ENCODE measurements at regions not wholly inside any gene's neighbourhood (a gene's known extent, or its start where the extent isn't known, plus 50 kb on each side); places are given as distances from the start of the nearest gene placed in this dataset.

DNA sequence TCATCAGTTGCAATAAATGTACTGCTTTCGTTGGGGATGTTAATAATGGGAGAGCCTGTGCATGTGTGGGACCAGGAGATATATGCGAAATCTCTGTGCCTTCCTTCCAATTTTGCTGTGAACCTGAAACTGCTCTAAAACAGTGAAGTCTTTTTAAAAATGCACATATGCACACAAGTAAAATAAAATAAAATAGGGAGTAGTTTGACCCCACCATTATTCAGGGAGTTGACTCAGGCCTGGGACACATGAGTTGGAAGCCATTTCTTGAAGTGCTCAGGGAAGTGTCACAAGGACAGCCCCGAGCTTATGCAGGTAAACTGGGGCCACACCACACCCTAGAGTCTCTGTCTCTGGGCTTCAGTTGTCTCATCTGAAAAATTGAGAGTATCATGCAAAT is 183.1 kb upstream of the POU2AF2 start:
- no peak overlapping the region for H3K4me2 ChIP-seq
- no peaks in the 10 kb centered on the region for H3K36me3 ChIP-seq
- TF ChIP-seq Cebpa-rat (IDR thresholded peaks at IDR 0.05) = no peak
- no peaks in the 10 kb centered on the region for H3K27me3 ChIP-seq
- no peak overlapping the region for H3K27ac ChIP-seq
- no peak overlapping the region for H3K9ac ChIP-seq
- no peak overlapping the region for H3K4me3 ChIP-seq
- H4K20me1 ChIP-seq = no peaks in the 10 kb centered on the region
- H3K9me3 ChIP-seq (replicated peaks in 1 of 11) = peaks cover 3 to 15% (median 9%) of the 10 kb centered on the region in 11 experiments; a peak in 21 of 22 replicates
- peaks cover 0 to 19% (median 5%) of the 10 kb centered on the region in 10 experiments; a peak in 16 of 20 replicates for H3K4me1 ChIP-seq

DNA sequence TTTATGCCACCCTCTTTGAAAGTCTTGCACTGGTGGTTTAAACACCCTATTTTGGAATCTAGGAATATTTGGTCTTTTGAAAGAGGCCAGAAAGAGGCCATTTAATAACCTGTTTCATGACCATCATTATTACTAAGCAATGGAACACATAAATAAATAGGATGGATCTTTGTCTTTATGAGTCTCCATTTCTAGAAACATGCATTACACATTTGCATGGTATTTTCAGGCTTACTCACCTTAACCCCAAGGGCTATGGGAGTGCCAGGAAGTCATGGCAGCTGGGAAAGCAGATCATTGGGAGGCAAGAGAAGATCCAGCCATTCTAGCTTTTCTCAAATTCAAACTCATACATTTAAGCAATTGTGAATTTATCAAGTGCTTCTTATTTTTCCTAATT is 185.8 kb upstream of the POU2AF2 start:
- no peaks in the 10 kb centered on the region for H4K20me1 ChIP-seq
- no peaks in the 10 kb centered on the region for H3K4me1 ChIP-seq
- no peak overlapping the region for H3K4me3 ChIP-seq
- no peak overlapping the region for H3K9ac ChIP-seq
- no peak overlapping the region for H3K4me2 ChIP-seq
- H3K27ac ChIP-seq = no peak overlapping the region
- TF ChIP-seq Cebpa-rat (IDR thresholded peaks at IDR 0.05) = no peak
- no peaks in the 10 kb centered on the region for H3K36me3 ChIP-seq
- no peaks in the 10 kb centered on the region for H3K27me3 ChIP-seq
- peaks cover 9 to 19% (median 11%) of the 10 kb centered on the region in 11 experiments; a peak in 19 of 22 replicates for H3K9me3 ChIP-seq (replicated peaks in 1 of 11)

DNA sequence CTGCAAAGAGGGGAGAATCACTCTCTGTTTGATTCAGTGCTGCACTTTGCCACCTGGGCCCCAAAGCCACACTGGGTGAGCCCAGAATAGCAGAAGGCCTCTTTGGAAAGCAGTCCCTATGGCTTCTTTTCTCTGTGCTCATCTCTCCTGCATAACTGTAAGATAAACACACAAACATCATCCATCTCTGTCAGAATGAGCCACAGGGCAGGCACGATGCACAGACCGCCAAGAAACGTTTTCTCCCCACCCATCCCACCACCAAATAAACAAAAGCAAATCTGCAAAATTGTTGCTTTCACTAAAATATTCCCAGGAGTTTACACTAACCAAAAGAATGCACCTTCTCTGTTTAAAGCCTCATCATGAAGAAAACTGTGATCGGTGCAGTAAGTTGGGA is 196.4 kb upstream of the POU2AF2 start:
- no peak overlapping the region for H3K4me3 ChIP-seq
- H4K20me1 ChIP-seq = no peaks in the 10 kb centered on the region
- H3K9ac ChIP-seq = no peak overlapping the region
- peaks cover 0 to 7% (median 0%) of the 10 kb centered on the region in 11 experiments; a peak in 1 of 22 replicates for H3K9me3 ChIP-seq (replicated peaks in 1 of 11)
- H3K36me3 ChIP-seq = no peaks in the 10 kb centered on the region
- H3K4me1 ChIP-seq = no peaks in the 10 kb centered on the region
- no peak overlapping the region for H3K27ac ChIP-seq
- H3K27me3 ChIP-seq = no peaks in the 10 kb centered on the region
- no peak for TF ChIP-seq Cebpa-rat (IDR thresholded peaks at IDR 0.05)
- no peak overlapping the region for H3K4me2 ChIP-seq

DNA sequence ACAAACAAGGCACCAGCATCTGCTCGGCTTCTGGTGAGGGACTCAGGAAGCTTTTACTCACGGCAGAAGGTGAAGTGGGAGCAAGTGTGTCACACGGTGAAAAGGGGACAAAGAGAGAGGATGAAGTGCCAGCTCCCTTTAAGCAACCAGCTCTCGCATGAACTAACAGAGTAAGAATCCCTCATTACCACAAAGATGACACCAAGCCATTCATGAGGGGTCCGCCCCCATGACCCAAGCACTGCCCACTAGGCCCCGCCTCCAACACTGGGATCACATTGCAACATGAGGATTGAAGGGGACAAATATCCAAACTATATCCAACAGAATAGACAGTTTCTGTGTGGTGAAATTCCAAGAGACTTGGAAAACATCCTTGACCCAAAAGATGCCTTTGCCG is 198.2 kb upstream of the POU2AF2 start:
- no peak overlapping the region for H3K27ac ChIP-seq
- no peaks in the 10 kb centered on the region for H3K36me3 ChIP-seq
- H3K4me1 ChIP-seq = no peaks in the 10 kb centered on the region
- no peaks in the 10 kb centered on the region for H3K27me3 ChIP-seq
- H3K4me3 ChIP-seq = no peak overlapping the region
- no peak overlapping the region for H3K4me2 ChIP-seq
- no peaks in the 10 kb centered on the region for H4K20me1 ChIP-seq
- H3K9ac ChIP-seq = no peak overlapping the region
- no peak for TF ChIP-seq Cebpa-rat (IDR thresholded peaks at IDR 0.05)
- H3K9me3 ChIP-seq (replicated peaks in 1 of 11) = peaks cover 0 to 7% (median 0%) of the 10 kb centered on the region in 11 experiments; a peak in 1 of 22 replicates

DNA sequence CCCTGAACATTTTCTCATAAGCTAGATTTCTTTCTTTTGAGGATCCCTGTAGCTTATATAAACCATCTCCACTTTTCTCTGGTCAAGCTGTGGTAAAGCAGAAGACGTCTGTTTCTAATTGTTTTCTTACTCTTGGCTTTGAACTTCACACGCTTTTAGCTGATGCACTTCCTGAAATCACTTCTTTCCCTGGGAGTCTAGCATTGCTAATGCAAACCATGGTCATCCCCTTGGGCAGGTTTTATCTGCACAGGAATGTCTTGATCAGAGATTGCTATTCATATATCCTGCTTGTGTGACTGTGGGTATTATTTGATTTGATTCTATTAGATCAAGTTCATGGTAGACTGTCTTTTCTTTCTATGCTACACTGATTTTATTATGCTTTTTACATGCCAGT is 199.2 kb upstream of the POU2AF2 start:
- no peak overlapping the region for H3K4me2 ChIP-seq
- no peak for TF ChIP-seq Cebpa-rat (IDR thresholded peaks at IDR 0.05)

DNA sequence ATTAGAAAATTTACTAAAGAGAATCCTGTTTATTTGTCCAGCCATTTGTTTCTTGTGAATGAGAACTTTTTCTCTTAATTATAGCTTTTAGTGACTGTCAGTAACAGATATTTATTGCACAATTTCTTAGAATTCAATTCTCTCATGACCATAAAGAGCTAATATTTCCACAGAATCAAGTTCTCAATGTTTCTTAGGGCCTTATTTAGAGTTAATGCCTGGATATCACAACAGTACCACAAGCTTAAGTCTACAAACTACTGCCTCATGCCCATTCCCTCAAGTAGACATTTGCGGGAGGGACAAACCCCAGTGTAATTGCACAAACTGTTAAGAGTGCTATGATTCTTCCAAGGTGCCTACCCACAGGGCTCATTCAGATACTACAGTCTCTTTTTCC is 199.7 kb upstream of the POU2AF2 start:
- no peaks in the 10 kb centered on the region for H3K27me3 ChIP-seq
- peaks cover 0 to 5% (median 0%) of the 10 kb centered on the region in 11 experiments; a peak in 1 of 22 replicates for H3K9me3 ChIP-seq (replicated peaks in 1 of 11)
- no peaks in the 10 kb centered on the region for H3K4me1 ChIP-seq
- no peak for TF ChIP-seq Cebpa-rat (IDR thresholded peaks at IDR 0.05)
- H3K4me3 ChIP-seq = no peak overlapping the region
- H3K9ac ChIP-seq = no peak overlapping the region
- no peaks in the 10 kb centered on the region for H4K20me1 ChIP-seq
- H3K36me3 ChIP-seq = no peaks in the 10 kb centered on the region
- no peak overlapping the region for H3K27ac ChIP-seq
- no peak overlapping the region for H3K4me2 ChIP-seq

More for the DNA sequence above, 199.2 kb upstream of the POU2AF2 start:
- H3K27me3 ChIP-seq = no peaks in the 10 kb centered on the region
- H4K20me1 ChIP-seq = no peaks in the 10 kb centered on the region
- H3K27ac ChIP-seq = no peak overlapping the region
- H3K9me3 ChIP-seq (replicated peaks in 1 of 11) = peaks cover 0 to 7% (median 0%) of the 10 kb centered on the region in 11 experiments; a peak in 1 of 22 replicates
- no peaks in the 10 kb centered on the region for H3K4me1 ChIP-seq
- no peak overlapping the region for H3K9ac ChIP-seq
- no peaks in the 10 kb centered on the region for H3K36me3 ChIP-seq
- H3K4me3 ChIP-seq = no peak overlapping the region

DNA sequence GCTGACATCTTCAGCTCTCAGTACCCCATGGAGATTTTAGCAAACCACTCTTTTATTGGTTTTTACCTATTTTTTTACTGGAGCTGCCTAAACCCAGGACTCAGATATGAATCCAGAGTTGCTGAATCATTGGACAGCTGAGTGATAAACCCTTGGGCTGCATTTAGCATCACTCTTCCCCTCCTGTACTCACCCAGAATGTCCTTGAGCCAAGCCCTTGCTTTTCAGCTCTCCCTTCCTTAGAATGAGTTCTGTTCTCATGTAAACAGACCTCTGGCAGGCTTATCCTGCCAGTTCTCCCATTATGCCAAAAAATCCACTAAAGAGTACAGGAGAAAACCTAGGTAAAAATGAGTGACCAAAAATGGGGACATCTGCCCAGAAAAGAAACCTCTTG is 200.1 kb upstream of the POU2AF2 start:
- H3K4me1 ChIP-seq = no peaks in the 10 kb centered on the region
- H3K4me3 ChIP-seq = no peak overlapping the region
- no peak overlapping the region for H3K27ac ChIP-seq
- no peak overlapping the region for H3K9ac ChIP-seq
- no peaks in the 10 kb centered on the region for H3K27me3 ChIP-seq
- H3K4me2 ChIP-seq = no peak overlapping the region
- H3K9me3 ChIP-seq (replicated peaks in 1 of 11) = 0 out of 22 replicates have a peak, but pooled peaks cover 0 to 5% (median 0%) of the 10 kb centered on the region in 11 experiments
- H3K36me3 ChIP-seq = no peaks in the 10 kb centered on the region
- H4K20me1 ChIP-seq = no peaks in the 10 kb centered on the region
- no peak for TF ChIP-seq Cebpa-rat (IDR thresholded peaks at IDR 0.05)

DNA sequence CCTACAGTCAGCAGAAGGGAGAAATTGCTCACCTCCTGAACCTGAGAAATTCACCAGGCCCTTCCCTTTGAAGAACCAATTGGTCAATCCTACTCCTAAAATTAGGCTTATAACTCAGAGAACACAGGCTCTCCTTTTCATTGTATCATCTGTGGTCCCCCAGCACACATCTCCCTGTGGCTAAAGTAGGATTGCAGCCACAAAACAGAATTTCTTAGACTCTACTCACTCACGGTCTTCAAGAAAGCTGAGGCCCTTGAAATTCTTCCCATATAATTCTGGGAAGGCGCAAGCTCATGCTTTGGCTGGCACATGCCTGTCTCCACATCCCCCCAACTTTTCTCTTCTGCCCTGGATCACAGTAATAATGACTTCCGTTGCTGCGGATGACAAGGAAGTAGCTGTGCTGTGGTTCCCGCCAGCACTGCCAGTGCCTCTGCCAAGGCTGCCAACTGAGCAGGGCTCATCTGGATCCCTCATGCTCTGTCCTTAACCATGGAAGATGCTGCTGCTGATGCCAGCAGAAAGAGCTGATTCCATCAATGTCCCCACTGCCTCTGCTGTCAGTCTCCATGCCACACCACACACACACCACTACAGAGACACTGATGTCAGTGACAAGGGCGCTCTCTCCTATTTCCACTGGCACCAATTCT is 200.6 kb upstream of the POU2AF2 start:
- Histone ChIP-seq H3K4me2 (no peak overlapping the region), H3K27me3 (no peaks in the 10 kb centered on the region), H3K4me3 (no peak overlapping the region), H3K4me1 (no peaks in the 10 kb centered on the region), H4K20me1 (no peaks in the 10 kb centered on the region), H3K36me3 (no peaks in the 10 kb centered on the region), H3K9me3 (replicated peaks in 1 of 11) (0 out of 22 replicates have a peak, but pooled peaks cover 0 to 5% (median 0%) of the 10 kb centered on the region in 11 experiments), H3K9ac (no peak overlapping the region), H3K27ac (no peak overlapping the region)
- no peak for TF ChIP-seq Cebpa-rat (IDR thresholded peaks at IDR 0.05)

DNA sequence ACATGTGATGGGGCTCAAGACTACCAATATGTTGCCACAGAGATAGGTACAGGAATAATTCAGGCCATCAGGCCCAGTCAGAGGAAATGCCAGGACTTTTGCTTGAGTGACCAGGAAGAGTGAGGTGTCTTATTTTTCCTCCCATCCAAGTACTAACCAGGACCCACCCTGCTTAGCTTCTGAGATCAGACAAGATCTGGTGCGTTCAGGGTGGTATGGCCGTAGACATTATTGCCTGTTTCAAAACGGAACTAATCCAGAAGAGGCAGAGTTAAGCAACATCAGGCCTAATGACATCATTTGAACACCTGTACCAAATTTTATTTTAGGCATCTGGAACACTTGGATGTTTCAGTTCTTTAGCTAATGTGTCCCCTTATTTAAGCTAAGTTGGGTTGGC is 205.5 kb upstream of the POU2AF2 start:
- Histone ChIP-seq H3K9ac (no peak overlapping the region), H3K4me3 (no peak overlapping the region), H3K9me3 (replicated peaks in 1 of 11) (peaks cover 0 to 28% (median 10%) of the 10 kb centered on the region in 11 experiments; a peak in 14 of 22 replicates), H3K27ac (no peak overlapping the region), H3K4me1 (no peaks in the 10 kb centered on the region), H4K20me1 (no peaks in the 10 kb centered on the region), H3K27me3 (no peaks in the 10 kb centered on the region), H3K4me2 (no peak overlapping the region), H3K36me3 (no peaks in the 10 kb centered on the region)
- TF ChIP-seq Cebpa-rat (IDR thresholded peaks at IDR 0.05) = no peak

DNA sequence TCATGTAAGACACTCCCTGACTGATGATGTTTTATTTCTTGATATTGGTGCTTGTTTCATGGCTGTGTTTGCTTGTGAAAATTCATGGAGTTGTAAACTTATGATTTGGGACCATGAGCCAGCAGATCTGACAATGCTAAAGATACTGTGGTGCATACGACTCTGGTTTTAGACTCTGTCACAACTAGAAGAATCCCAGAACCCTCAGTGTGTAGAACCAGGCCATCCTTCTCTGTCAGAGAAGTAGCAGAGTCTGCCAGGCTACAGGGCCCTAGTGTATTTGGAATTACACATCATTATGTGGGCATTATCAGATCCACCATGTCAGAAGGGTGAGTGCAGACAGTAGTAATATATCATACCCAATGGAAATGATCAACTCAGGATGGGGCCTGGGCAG is 209.8 kb upstream of the POU2AF2 start:
- no peaks in the 10 kb centered on the region for H3K4me1 ChIP-seq
- H3K4me3 ChIP-seq = no peak overlapping the region
- no peaks in the 10 kb centered on the region for H4K20me1 ChIP-seq
- TF ChIP-seq Cebpa-rat (IDR thresholded peaks at IDR 0.05) = no peak
- peaks cover 0 to 29% (median 10%) of the 10 kb centered on the region in 11 experiments; a peak in 15 of 22 replicates for H3K9me3 ChIP-seq (replicated peaks in 1 of 11)
- H3K36me3 ChIP-seq = no peaks in the 10 kb centered on the region
- H3K27me3 ChIP-seq = no peaks in the 10 kb centered on the region
- no peak overlapping the region for H3K4me2 ChIP-seq
- no peak overlapping the region for H3K27ac ChIP-seq
- no peak overlapping the region for H3K9ac ChIP-seq

Measured in BLaER1 treated with 17β-estradiol and CSF1 and Interleukin-3, amounts not matched to agents 10 nM and 100 nM (cell line).